ENCODE measurements at regions not wholly inside any gene's neighbourhood (a gene's known extent, or its start where the extent isn't known, plus 50 kb on each side); places are given as distances from the start of the nearest gene placed in this dataset.

DNA sequence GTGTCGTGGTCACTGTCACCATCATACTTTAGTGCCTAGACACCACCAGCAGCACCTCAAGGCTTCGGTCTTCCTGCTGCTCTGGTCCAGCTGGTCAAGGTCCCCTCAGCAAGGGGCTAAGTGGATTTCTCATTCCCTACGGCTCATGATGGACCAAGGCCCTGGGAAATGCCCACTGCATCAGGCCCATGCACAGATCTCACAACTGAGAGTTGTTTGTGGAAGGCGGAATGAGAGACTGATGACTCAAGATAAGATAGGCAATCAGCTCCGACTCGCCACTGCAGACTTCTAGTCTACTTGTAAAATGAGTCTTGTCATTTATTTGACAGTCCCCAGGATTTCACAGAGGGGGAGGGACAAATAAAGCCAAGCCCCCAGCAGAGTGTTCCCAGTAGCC is 108.4 kb upstream of the TBX20 start:
- TF ChIP-seq BRCA1 (IDR thresholded peaks at IDR 0.05) (no peak), BRCA1 (CRISPR knock-in tag; IDR thresholded peaks at IDR 0.05) (no peak), ELF1 (tag; IDR thresholded peaks at IDR 0.05) (no peak), RUNX1 (IDR thresholded peaks at IDR 0.05; ENCODE audit: low read depth) (no peak), MAFK (IDR thresholded peaks at IDR 0.05; ENCODE audit: low read length) (no peak), HDAC6 (IDR thresholded peaks at IDR 0.05; ENCODE audit: low read depth, low read length) (no peak), GATAD2B (IDR thresholded peaks at IDR 0.05; ENCODE audit: borderline replicate concordance) (no peak), RAD51 (IDR thresholded peaks at IDR 0.05; ENCODE audit: borderline replicate concordance, low read depth) (no peak), MXI1 (IDR thresholded peaks at IDR 0.05; ENCODE audit: low read depth, low read length) (no peak)
- TF ChIP-seq, protein P1, sequence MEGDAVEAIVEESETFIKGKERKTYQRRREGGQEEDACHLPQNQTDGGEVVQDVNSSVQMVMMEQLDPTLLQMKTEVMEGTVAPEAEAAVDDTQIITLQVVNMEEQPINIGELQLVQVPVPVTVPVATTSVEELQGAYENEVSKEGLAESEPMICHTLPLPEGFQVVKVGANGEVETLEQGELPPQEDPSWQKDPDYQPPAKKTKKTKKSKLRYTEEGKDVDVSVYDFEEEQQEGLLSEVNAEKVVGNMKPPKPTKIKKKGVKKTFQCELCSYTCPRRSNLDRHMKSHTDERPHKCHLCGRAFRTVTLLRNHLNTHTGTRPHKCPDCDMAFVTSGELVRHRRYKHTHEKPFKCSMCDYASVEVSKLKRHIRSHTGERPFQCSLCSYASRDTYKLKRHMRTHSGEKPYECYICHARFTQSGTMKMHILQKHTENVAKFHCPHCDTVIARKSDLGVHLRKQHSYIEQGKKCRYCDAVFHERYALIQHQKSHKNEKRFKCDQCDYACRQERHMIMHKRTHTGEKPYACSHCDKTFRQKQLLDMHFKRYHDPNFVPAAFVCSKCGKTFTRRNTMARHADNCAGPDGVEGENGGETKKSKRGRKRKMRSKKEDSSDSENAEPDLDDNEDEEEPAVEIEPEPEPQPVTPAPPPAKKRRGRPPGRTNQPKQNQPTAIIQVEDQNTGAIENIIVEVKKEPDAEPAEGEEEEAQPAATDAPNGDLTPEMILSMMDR (IDR thresholded peaks at IDR 0.05 in 2 of 3, conservative IDR thresholded peaks at IDR 0.05 in 1 of 3; ENCODE audit: insufficient read depth in 2 of 3, low read depth in 1 of 3, low read length in 3 of 3), result no peak
- TF ChIP-seq, protein P2, sequence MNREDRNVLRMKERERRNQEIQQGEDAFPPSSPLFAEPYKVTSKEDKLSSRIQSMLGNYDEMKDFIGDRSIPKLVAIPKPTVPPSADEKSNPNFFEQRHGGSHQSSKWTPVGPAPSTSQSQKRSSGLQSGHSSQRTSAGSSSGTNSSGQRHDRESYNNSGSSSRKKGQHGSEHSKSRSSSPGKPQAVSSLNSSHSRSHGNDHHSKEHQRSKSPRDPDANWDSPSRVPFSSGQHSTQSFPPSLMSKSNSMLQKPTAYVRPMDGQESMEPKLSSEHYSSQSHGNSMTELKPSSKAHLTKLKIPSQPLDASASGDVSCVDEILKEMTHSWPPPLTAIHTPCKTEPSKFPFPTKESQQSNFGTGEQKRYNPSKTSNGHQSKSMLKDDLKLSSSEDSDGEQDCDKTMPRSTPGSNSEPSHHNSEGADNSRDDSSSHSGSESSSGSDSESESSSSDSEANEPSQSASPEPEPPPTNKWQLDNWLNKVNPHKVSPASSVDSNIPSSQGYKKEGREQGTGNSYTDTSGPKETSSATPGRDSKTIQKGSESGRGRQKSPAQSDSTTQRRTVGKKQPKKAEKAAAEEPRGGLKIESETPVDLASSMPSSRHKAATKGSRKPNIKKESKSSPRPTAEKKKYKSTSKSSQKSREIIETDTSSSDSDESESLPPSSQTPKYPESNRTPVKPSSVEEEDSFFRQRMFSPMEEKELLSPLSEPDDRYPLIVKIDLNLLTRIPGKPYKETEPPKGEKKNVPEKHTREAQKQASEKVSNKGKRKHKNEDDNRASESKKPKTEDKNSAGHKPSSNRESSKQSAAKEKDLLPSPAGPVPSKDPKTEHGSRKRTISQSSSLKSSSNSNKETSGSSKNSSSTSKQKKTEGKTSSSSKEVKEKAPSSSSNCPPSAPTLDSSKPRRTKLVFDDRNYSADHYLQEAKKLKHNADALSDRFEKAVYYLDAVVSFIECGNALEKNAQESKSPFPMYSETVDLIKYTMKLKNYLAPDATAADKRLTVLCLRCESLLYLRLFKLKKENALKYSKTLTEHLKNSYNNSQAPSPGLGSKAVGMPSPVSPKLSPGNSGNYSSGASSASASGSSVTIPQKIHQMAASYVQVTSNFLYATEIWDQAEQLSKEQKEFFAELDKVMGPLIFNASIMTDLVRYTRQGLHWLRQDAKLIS (CRISPR knock-in tag; IDR thresholded peaks at IDR 0.05), result no peak
- TF ChIP-seq, protein P3, sequence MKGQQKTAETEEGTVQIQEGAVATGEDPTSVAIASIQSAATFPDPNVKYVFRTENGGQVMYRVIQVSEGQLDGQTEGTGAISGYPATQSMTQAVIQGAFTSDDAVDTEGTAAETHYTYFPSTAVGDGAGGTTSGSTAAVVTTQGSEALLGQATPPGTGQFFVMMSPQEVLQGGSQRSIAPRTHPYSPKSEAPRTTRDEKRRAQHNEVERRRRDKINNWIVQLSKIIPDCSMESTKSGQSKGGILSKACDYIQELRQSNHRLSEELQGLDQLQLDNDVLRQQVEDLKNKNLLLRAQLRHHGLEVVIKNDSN (CRISPR knock-in tag; IDR thresholded peaks at IDR 0.05), result no peak
